ENCODE measurements at regions not wholly inside any gene's neighbourhood (a gene's known extent, or its start where the extent isn't known, plus 50 kb on each side); places are given as distances from the start of the nearest gene placed in this dataset.
A peak's percentile ranks its signal among the peaks of the same experiment; 100 is the strongest.

DNA sequence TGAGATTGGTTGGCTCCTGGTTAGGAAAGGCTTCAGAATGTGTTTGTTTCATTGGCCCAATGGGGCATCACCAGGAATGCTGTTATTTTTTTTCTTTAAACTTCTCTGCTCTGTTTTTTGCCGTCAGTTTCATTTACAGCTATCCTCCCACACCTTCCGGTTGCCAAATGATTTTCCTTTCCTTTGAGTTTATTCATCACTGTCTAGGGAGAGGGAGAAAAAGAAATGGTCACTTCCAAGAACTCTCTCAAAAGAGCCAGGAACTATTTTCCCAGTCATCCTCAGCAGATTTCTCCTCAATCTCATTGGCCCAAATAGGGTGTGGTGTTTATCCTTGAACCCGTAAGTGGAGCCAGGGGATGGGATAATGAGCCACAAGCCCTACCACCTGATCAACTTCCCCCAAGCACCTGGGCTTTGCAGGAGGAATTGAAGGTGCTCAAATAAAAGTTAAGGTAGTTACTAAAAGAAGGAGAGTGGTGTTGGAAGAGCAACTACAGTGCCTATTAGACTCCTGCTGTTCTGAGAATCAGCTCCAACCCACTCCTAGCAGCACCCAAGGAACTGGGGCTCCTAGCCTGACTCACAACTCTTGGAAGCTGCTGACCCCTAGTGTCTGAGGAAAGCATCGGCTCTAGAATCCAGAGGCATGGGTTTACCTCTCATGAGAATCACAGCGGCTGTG lies 183.8 kb upstream of the IL12A start:
- TF ChIP-seq, protein P1, sequence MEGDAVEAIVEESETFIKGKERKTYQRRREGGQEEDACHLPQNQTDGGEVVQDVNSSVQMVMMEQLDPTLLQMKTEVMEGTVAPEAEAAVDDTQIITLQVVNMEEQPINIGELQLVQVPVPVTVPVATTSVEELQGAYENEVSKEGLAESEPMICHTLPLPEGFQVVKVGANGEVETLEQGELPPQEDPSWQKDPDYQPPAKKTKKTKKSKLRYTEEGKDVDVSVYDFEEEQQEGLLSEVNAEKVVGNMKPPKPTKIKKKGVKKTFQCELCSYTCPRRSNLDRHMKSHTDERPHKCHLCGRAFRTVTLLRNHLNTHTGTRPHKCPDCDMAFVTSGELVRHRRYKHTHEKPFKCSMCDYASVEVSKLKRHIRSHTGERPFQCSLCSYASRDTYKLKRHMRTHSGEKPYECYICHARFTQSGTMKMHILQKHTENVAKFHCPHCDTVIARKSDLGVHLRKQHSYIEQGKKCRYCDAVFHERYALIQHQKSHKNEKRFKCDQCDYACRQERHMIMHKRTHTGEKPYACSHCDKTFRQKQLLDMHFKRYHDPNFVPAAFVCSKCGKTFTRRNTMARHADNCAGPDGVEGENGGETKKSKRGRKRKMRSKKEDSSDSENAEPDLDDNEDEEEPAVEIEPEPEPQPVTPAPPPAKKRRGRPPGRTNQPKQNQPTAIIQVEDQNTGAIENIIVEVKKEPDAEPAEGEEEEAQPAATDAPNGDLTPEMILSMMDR (IDR thresholded peaks at IDR 0.05; ENCODE audit: low read depth, low read length): peak; percentile 81
- TF ChIP-seq POLR2A (IDR thresholded peaks at IDR 0.05; ENCODE audit: extremely low read depth, insufficient read length) (no peak), MYC (IDR thresholded peaks at IDR 0.05; ENCODE audit: low read depth, low read length) (no peak)
- TF ChIP-seq, protein P2, sequence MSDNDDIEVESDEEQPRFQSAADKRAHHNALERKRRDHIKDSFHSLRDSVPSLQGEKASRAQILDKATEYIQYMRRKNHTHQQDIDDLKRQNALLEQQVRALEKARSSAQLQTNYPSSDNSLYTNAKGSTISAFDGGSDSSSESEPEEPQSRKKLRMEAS (IDR thresholded peaks at IDR 0.05; ENCODE audit: low read depth, low read length): no peak
- no peak overlapping the region for H3K4me3 ChIP-seq (ENCODE audit: low read depth, low read length)
- DNase-seq (ENCODE audit: low read depth): peak; percentile 62

DNA sequence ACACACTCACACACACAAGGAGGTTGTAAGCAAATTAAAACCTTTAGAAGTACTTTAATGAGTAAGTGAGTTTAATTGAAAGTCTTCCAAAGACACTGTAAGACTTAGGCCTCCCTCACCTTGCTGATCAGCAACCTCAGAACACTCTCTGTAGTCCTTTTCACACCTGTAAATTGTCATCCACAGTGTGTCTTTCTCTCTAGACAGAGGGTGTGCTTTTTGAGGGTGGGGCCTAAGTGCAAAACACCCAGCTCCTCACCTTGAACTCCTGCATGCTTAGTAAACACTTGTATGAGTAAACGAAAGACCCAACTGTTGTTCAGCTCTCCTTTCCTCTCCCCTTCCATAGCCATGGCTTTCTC lies 183.2 kb upstream of the IL12A start:
- no peak overlapping the region for H3K4me3 ChIP-seq (ENCODE audit: low read depth, low read length)
- no peak for DNase-seq (ENCODE audit: low read depth)
- TF ChIP-seq POLR2A (IDR thresholded peaks at IDR 0.05; ENCODE audit: extremely low read depth, insufficient read length): no peak
- TF ChIP-seq, protein P2 (IDR thresholded peaks at IDR 0.05; ENCODE audit: low read depth, low read length): no peak
- TF ChIP-seq MYC (IDR thresholded peaks at IDR 0.05; ENCODE audit: low read depth, low read length): no peak
- TF ChIP-seq, protein P1 (IDR thresholded peaks at IDR 0.05; ENCODE audit: low read depth, low read length): no peak

DNA sequence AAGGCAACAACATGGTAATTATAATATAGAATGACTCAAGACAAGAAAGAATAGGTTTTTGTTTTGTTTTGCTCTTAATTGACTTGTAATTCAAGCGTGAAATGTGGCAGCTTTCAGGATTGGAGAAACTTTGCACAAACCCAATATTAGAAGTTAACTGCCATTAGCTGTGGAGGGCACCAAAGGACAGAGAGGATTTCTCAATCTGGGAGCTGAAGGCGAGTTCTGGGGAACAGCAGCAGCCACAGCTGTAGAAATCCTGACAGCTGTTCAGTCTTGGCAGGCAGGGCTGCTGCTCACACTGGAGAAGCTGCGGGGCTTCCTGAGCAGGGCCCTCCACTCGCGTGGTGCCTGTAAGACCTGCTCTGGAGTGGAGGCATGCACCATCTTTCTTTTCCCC lies 182.2 kb upstream of the IL12A start:
- DNase-seq (ENCODE audit: low read depth): no peak
- no peak overlapping the region for H3K4me3 ChIP-seq (ENCODE audit: low read depth, low read length)
- TF ChIP-seq, protein P1 (IDR thresholded peaks at IDR 0.05; ENCODE audit: low read depth, low read length): no peak
- TF ChIP-seq MYC (IDR thresholded peaks at IDR 0.05; ENCODE audit: low read depth, low read length): no peak
- TF ChIP-seq, protein P2 (IDR thresholded peaks at IDR 0.05; ENCODE audit: low read depth, low read length): no peak
- no peak for TF ChIP-seq POLR2A (IDR thresholded peaks at IDR 0.05; ENCODE audit: extremely low read depth, insufficient read length)

DNA sequence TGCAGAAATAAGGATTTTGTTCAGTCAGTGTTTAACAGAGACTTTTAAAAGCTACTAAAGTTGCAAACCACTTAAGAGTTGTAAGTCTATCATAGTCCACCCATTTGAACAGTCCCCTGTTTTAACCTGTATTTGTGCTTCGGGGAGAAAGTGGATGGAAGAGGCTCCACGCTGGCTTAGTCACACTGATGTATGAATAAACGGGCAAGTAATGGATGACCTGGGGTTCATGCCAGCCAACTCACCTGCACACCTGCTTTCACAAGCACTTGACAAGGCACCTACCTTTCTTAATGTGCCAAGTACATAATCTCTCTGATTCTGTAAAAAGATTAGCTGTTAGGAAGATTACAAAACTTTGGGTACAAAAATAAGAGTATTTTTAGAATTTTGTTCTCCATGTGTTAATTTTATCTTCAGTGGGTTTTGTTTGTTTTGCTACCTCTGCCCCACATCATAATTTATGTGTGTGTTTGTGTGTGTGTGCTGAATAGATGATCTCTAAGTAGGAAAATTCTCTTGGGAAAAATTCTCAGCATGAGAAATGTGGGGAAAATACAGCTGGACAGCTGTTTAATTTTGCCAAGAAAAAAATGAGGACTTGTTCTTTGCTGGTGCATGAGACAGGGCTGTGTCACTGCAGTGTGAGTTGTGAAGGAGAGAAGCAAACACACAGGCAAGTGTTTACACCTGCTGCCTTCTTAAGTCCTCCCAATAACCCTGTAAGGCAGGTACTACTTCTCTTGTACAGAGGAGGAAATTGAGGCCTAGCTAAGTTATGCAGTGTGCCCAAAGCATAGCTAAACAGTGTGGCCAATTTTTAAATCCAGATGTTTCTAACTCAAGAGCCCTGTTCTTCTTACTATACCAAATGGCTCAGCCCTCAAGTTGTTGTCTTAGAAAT lies 181.2 kb upstream of the IL12A start:
- no peak overlapping the region for H3K4me3 ChIP-seq (ENCODE audit: low read depth, low read length)
- TF ChIP-seq, protein P2 (IDR thresholded peaks at IDR 0.05; ENCODE audit: low read depth, low read length): no peak
- TF ChIP-seq MYC (IDR thresholded peaks at IDR 0.05; ENCODE audit: low read depth, low read length) (no peak), POLR2A (IDR thresholded peaks at IDR 0.05; ENCODE audit: extremely low read depth, insufficient read length) (no peak)
- TF ChIP-seq, protein P1 (IDR thresholded peaks at IDR 0.05; ENCODE audit: low read depth, low read length): no peak
- DNase-seq (ENCODE audit: low read depth): no peak

DNA sequence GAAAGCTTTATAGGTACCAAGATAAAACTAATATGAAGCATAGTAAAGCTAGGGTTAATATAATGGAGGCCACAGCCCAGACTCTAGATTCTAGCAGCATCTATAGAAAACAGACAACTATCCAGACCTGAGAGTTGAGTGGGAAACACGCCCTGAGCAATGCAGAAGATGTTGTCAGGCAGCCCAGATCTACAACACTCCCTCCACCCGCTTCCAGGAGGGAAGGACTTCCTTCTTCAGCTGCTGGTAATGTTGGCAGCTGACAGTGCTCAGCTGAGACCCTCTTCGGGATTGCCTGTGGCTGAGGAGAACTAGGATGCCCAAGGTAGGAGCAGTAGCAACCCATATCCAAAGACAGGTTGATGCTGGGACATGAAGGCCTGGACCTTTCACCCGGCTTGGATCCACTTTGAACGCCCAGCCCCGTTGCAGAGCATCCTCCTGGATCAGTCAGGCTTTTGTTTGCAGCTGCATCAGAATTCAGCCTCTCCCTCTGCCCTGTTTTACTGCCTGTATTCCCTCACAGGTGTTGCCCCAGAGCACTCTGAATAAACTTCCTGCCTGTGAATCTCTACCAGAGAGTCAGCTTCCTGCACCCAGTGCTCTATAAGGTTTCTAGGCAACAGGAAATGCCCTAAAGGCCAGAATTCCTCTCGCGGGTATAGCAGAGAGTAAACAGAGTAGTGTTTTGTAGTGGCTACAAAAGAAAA lies 174.7 kb upstream of the IL12A start:
- H3K4me3 ChIP-seq (ENCODE audit: low read depth, low read length): no peak overlapping the region
- TF ChIP-seq, protein P2 (IDR thresholded peaks at IDR 0.05; ENCODE audit: low read depth, low read length): no peak
- TF ChIP-seq, protein P1 (IDR thresholded peaks at IDR 0.05; ENCODE audit: low read depth, low read length): no peak
- TF ChIP-seq POLR2A (IDR thresholded peaks at IDR 0.05; ENCODE audit: extremely low read depth, insufficient read length) (no peak), MYC (IDR thresholded peaks at IDR 0.05; ENCODE audit: low read depth, low read length) (no peak)
- DNase-seq (ENCODE audit: low read depth): no peak

All from NB4 (cell line).